Kidney tubule cell (primary cell): ENCODE measurements at regions not wholly inside any gene's neighbourhood (a gene's known extent, or its start where the extent isn't known, plus 50 kb on each side); places are given as distances from the start of the nearest gene placed in this dataset.

ENCODE experiments used
- DNase-seq: peaks from one replicate; pipeline ENCODE4 v3.0.0-alpha.2; 2018; ENCODE audit warnings: low spot score

DNA sequence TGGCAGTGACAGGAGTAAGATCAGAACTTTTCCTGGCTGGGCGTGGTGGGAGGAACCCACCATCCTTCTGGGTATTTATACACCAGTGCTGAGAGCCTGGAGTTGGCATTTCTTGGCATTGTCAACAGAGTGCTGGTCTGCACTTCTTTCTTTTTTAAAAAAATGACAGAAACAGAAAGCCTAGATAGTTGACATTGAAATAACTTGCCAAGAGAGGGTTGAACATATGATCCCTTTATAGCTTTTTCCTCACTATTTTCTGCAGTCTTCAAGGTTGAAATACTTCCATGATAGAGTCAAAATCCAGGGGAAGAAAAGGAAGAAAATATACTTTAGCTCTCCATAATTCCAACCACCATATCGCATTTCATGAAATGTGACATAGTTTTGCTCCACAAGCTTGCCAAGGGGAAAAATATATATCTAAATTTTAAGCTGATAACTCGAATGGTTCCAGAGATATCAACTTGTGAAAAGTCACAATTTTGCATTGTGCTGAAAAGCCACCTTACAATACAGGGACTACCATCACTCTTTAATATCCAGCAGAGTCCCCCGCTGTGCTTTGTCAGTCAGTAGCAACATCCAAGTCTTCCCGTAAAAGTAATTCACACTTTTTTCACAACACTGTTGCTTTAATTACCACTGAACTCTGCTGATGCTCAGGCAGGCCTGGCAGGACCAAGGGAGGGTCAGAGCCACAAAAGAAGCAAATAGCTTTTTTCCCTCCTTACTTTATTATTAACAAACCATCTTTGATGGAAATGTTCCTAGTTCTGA lies 764.9 kb upstream of the FANCL start:
- no peak for DNase-seq

DNA sequence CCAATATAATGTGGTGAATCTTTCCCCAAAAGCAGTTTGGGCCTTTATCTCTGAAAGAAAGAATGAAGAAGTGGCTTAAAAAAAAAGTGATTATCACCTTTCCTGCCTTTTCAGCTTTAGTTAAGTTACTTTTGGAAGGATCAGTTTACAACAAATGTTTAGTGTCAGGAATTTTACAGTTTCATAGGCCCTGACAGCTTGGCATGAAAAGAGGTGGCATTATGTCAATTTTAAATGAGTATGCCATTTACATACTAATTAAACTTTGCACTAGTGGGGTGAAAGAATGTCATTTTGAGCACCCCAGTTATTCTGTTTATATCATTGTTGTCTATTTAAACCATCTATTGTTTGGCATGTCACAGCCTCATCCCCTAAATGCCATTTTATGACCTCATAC lies 763.5 kb upstream of the FANCL start:
- no peak for DNase-seq

GRCh38 chr2:59000796-59001195 lies 759.7 kb upstream of the FANCL start:
- no peak for DNase-seq

DNA sequence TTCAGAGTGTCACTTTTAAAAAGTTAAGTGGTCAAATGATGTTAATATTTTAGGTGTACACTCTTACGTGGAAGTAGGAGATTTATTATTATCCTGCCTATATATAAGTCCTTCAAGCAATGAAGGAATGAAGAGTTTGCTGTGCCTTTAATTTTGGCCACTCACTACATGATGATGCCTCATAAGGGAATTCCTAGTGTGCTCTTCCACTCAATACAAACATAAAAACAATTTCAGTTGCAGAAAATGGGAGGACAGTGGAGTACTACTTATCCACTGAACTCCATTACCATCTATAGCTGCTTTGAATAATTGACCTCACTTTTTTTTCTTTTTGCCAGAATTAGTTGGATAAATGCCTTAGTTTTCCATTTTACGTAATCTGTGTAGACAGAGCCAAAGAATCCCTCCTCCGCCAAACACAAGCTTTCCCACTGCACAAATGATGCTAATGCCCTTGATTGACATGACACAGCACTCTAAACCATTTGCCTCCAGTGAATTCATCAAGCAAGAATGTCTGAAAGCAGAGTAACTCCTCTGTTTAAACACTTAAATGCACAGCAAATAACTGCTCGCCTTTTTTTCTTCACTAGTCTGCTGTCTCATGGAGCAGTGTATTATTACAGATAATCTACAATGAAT lies 751.1 kb upstream of the FANCL start:
- peak; percentile 4 for DNase-seq

GRCh38 chr2:58991357-58991756 lies 750.2 kb upstream of the FANCL start:
- no peak for DNase-seq

DNA sequence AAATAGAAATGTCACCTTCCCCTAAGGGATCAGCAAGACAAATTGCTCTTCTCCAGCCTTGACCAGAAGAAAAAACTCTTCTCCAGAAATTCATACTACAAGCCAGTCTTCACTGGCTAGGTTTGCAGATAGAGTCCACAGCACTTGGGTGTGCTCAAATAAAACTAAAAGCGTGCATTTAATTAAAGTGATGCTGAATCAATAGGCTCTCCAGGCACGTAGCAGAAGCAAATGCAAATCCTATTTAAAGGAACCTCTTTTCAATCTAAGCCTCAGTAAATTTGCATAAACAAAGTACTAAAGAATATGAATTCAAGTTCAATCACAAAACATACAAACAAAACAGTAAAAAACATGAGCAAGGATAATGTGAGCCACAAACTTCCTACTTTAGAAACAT lies 744.4 kb upstream of the FANCL start:
- no peak for DNase-seq

DNA sequence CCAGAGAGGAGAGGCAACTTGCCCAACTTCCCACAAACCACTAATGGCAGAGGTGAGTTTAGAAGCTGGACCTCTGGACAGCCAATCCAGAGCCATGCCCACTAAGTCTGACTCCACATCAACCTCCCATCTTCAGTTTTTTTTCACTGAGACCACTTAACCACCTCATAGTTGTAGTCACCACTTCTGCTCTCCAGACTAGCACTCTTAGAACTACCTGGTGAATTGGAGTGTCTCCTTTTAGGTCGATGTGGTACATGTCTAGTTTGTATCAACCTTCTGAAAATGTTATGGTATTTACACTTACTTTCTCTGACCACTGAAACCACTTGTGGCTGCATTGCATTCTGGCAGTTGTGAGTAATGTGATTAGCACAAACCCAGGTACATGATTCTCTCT lies 743.6 kb upstream of the FANCL start:
- no peak for DNase-seq

GRCh38 chr2:58983111-58983510 lies 742.0 kb upstream of the FANCL start:
- no peak for DNase-seq

- no peak for DNase-seq
Measured at GRCh38 chr2:58981237-58981636, 740.1 kb upstream of the FANCL start.

GRCh38 chr2:58976375-58977071 lies 735.4 kb upstream of the FANCL start:
- DNase-seq: no peak

DNA sequence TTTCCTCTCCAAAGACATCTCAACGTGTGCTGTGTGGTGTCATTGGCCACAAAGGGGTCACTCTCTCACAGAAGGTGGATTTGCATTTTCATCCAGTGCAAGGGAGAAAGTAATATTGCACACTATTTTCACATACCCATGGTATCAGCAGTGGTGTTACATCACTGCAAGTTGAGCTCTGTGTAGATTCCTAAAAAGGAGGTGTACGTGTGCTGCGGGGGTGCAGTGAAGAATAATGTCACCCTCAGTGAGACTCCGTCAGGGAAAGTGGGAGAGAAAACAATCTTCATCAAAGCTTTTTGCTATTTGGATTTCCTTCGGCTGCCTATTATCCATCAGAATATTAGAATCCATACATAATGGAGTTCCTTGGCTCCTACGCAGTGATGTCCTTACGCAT lies 733.8 kb upstream of the FANCL start:
- DNase-seq: no peak

DNA sequence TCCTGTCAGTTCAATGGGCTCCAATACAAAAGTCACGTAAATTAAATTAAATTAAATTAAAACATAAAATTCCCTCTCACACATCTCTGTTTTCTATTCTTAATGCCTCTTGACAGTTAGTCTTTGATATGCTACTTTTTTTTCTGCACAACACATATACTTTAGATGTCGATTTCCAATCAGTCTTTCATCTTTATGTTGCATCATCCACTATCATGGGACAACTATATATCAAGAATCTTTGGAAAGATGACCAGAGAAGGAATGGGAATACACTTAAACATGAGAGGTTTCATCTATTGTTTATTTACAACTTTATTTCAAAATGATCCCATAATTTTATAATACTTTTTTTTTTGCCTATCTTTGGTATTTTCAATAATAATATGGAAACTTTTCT lies 733.3 kb upstream of the FANCL start:
- no peak for DNase-seq

- DNase-seq: no peak
Measured at GRCh38 chr2:58973811-58974281, 732.7 kb upstream of the FANCL start.

DNA sequence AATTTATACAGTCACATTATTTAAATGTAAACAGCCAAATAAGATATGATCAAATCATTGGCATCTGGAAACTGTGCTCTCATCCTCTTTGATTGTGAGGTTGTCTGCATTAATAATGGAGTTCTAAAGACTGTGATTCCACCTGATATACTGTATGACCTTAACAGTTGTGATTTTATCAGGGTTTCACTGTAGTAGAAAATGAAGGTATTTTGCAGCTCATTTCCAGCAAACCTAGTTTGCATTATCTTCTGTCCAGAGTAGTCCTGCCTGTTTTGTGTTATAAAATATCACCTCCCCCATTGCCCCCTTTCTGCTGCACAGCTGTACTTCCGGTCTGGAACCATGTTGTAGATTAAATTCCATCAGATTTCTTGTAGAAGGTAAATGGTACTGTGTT lies 731.6 kb upstream of the FANCL start:
- no peak for DNase-seq

DNA sequence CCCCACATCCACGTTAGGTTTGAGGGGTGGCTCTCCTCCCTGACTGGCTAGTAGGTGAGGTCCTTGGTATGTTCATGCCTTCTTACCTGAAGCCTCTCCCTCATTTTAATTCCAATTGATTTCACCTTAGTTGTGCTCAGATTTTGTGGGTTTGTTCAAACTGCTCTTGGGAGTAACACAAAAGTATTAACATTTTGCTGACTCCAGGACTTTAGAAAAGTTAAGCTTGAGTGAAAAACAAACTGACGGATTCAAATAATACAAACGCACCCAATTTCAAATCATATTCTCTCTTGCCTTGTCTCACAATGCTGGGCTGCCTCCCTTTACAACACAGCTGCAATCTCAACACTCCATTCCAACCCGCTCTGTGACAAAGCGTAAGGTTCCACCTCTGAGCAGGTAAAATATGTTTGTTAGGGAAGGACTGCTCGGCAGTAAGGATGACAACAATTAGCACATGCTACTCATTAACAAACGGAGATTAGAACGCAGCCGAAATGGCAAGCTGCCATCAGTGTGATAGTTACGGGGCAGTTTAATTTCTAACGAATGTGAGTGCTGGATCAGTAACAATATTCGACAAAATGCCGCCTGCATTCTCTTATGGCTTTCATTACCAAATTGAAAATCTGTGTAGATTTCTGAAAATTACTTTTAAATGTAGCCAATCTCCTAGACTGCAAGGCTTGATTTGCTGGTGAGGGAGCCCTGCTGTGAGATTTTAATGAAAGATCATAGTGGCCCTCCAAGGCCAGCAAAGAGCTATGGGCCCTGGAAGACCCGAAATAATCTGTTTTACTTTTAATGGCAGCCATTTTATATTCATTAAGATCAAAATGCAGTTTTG lies 730.6 kb upstream of the FANCL start:
- no peak for DNase-seq

- DNase-seq: no peak
Measured at GRCh38 chr2:58970365-58970764, 729.2 kb upstream of the FANCL start.

GRCh38 chr2:58968885-58969284 lies 727.8 kb upstream of the FANCL start:
- DNase-seq: no peak

DNA sequence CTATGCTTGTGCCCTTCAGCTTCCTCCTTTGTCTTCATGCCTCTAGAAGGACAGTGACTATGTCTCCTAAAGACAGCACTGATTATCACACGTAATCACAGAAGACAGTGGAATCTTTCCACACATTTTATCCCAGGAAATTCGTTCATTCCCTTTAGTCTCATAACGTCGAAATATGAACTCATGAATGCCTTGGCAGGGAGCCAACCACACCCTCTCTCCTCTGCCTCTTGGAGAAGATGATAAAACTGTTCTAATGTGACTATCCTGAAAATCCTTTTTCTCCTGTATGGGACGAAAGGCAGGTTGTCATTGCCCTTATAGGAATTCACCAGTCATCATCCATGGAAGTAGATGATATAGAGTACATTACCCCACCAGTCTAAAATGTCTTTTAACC lies 726.6 kb upstream of the FANCL start:
- no peak for DNase-seq

GRCh38 chr2:58965602-58966001 lies 724.5 kb upstream of the FANCL start:
- no peak for DNase-seq

DNA sequence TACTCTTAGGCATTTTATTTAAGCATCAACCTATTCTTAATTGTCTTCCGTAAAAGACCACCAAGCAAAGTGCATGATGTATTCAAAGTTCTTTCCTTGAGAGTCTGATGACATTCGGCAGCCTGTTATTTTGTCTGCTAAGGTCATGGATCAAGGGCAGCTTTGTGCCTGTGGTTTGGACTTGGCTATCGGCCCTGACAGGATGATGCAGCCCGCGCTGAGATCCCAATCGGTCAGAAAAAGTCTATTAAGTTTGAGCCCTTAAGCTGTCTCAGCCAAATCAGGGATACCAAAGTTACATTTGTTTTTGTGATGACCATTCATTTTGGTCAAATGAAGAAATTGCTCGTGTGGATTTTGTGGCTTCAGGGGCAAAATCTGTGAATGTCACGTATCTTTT lies 718.9 kb upstream of the FANCL start:
- no peak for DNase-seq

- DNase-seq: no peak
Measured at GRCh38 chr2:58957188-58957840, 716.2 kb upstream of the FANCL start.
